Spinal cord (tissue), 10 donors: ENCODE measurements at regions not wholly inside any gene's neighbourhood (a gene's known extent, or its start where the extent isn't known, plus 50 kb on each side); places are given as distances from the start of the nearest gene placed in this dataset. TPM values are rescaled to one million over a fixed set of nuclear protein-coding genes. Genes with fewer than 3 reads are reported as not detected.

Experiments
- DNase-seq, 6 donors: peaks; one replicate each; pipeline versions ENCODE4 v3.0.0 to v3.0.0-alpha.2; 2013 to 2015; ENCODE audit warnings: low spot score in 6 of 6, low read depth in 4 of 6
- H3K27ac ChIP-seq: one replicate; pipeline ENCODE4 v1.5.1; 2013; ENCODE audit warnings: low read depth, low read length, control low read depth
- H3K27me3 ChIP-seq: one replicate; pipeline ENCODE4 v1.6.1; 2013; ENCODE audit warnings: low read length; ENCODE audit not compliant: control insufficient read depth, insufficient read depth
- H3K36me3 ChIP-seq: one replicate; pipeline ENCODE4 v1.6.1; 2013; ENCODE audit warnings: low read length; ENCODE audit not compliant: control insufficient read depth, insufficient read depth
- H3K4me1 ChIP-seq: one replicate; pipeline ENCODE4 v1.6.1; 2013; ENCODE audit warnings: low read length; ENCODE audit not compliant: control insufficient read depth, insufficient read depth
- H3K4me3 ChIP-seq: one replicate; pipeline ENCODE4 v1.5.1; 2013; ENCODE audit warnings: low read depth, low read length, control low read depth
- H3K9me3 ChIP-seq: one replicate; pipeline ENCODE4 v1.6.1; 2013; ENCODE audit warnings: low read length; ENCODE audit not compliant: control insufficient read depth, insufficient read depth
- WGBS: methylation state at CpG from one replicate; pipeline ENCODE4 v1.1.5; 2013; ENCODE audit warnings: missing lambda C conversion rate; ENCODE audit not compliant: insufficient coverage; 5-methylcytosine and 5-hydroxymethylcytosine counted together
- small RNA-seq: library from RNA; depleted of rRNA; stranded (forward); fragments of <200 nt; gene quantifications from one replicate; pipeline ENCODE3, GENCODE V24; 2014; ENCODE audit warnings: low replicate concordance
- donor health status: healthy.

DNA sequence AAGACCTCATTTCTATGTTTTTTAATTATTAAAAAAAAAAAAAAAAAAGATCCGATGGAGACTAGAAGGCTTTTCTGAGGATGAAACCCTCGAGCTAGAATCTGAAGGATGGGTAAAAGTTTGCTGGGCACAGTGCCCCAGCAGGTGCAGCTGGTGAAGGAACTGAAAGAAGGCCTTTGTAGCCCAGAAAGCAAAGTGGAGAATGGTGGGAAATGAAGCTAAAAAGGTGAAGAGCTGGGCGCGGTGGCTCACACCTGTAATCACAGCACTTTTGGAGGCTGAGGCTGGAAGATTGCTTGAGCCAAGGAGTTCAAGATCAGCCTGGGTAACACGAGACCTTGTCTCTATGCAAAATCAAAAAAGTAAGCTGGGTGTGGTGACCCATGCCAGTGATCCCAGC lies 50.3 kb upstream of the SEC14L1 start:
- Histone ChIP-seq H3K9me3 (no peaks in the 10 kb centered on the region), H3K4me3 (no peak overlapping the region), H3K36me3 (peaks cover 50% of the 10 kb centered on the region), H3K27ac (no peak overlapping the region), H3K27me3 (no peaks in the 10 kb centered on the region), H3K4me1 (peaks cover 30% of the 10 kb centered on the region)
- no peak for DNase-seq
- 90% methylated on average over 5 of the region's 5 CpGs for WGBS

Small RNA genes lying in the stretch of these regions (small RNA-seq; reads per million reads assigned to genes)
- not detected for gene RF00017
- not detected for gene SCARNA16
